NCI-H1105 (cell line): ENCODE measurements at regions not wholly inside any gene's neighbourhood (a gene's known extent, or its start where the extent isn't known, plus 50 kb on each side); places are given as distances from the start of the nearest gene placed in this dataset.

Experiments
- DNase-seq: peaks from one replicate; lab custom pipeline; 2025; lab: John Stamatoyannopoulos, UW

DNA sequence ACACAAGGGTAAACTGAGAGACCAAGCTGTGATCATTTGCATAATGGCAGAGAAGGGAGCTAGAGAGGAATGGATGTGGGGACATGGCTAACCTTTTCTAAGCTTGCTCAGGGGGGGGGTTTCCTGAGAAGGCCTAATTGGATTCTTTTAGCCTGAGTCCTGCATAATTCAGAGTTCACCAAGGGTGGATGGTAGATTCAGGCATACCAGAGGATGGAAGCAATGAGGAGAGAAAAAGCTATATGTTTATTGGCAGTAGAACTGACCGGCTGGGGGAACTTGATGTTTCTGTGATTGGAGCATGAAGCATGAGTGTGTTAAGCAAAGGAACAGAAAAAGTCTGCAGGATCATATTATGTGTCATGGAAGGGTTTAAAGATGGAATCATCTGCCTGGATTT lies 65.9 kb upstream of the KLF12 start:
- no peak for DNase-seq

GRCh38 chr13:74197677-74198429 lies 63.6 kb upstream of the KLF12 start:
- DNase-seq, result no peak

- DNase-seq, result no peak
Measured at GRCh38 chr13:74194846-74195245, 60.6 kb upstream of the KLF12 start.

GRCh38 chr13:74193391-74193790 lies 59.2 kb upstream of the KLF12 start:
- DNase-seq, result no peak

DNA sequence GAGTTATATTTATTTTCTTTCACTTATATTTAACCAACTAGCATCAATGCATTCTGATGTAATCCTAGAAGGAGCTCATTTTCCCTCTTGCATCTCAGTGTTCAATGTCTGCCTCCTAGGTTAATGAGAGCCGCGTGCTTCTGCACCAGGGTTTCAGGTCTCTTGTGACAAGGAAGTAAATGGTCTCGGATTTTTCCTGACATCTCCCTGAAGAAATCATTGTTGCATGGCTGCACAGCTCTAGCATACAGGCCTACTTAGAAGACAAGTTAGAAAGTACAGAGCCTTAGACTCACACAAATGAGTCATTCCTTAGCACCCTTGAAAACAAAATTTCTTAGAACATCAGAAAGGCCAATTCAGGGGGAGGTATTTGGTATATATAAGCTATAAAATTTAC lies 57.2 kb upstream of the KLF12 start:
- no peak for DNase-seq

DNA sequence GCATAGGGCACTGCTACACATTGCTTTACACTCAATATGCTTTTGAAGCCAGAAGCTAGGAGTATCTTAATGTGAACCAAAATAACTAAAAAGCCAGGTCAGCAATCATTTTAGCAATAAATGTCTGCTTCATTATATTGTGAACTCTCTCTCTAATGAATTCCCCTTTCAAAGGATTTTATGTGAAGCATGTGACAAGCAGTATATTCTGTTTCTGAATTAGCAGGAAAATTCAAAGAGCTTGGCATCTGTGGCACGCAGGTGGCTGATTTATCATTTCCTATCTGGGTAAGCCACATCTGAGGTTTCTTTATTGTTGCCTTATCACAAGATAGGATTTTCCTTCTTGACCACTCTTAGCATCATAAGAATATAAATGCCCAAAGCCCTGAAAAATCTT lies 56.8 kb upstream of the KLF12 start:
- DNase-seq, result no peak

DNA sequence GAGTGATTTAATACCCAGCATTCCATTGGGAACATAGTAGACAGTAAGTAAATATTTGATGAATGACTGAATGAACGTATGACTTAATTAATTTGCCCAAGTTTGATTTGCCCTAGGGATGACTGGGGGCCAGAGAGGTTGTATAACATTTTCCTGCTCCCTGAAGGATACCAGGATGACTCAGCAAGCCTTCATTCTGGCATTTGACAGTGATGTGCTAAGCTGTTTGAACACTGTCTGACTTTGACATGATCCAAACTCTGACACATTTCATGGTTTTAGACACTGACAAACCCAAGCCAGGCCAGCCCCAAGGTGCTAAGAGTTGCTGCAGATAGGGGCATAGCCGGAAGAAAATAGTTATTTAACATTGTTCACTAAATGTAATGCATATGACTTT lies 53.4 kb upstream of the KLF12 start:
- no peak for DNase-seq

- no peak for DNase-seq
Measured at GRCh38 chr13:74184283-74184682, 50.1 kb upstream of the KLF12 start.
